Fibroblast of skin of left biceps (primary cell): ENCODE measurements at regions not wholly inside any gene's neighbourhood (a gene's known extent, or its start where the extent isn't known, plus 50 kb on each side); places are given as distances from the start of the nearest gene placed in this dataset.
"Not testable (repeated sequence)": the region's sequence is repeated elsewhere in the genome, so short reads cannot be mapped to it uniquely, and the experiment has no call there.

Experiments used
- DNase-seq, 2 experiments: peaks; one replicate each; pipeline ENCODE4 v3.0.0-alpha.2; 2013; ENCODE audit warnings: low read depth in 2 of 2

GRCh38 chr2:199558156-199558555 is 100.4 kb upstream of the SATB2 start:
- no peak for DNase-seq

GRCh38 chr2:199556527-199557285 is 99.0 kb upstream of the SATB2 start:
- no peak for DNase-seq

DNA sequence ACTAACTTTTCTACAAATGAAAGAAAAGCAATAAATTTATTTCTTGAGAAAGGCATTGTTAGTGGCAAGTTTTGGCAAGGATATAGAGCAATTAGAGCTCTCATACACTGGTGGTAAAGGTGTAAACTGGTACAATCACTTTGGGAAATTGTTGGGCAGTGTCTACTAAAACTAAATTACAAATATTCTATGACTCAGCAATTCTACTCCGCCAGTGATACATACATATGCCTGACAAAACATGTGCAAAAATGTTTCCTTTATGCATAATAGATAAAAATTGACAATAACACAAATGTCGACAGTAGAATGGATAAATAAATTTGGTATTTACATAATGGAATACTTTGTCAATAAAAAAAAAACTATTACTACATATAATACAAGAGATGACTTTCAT is 96.3 kb upstream of the SATB2 start:
- no peak for DNase-seq

- DNase-seq, result no peak
Observed at GRCh38 chr2:199552141-199552540, 94.4 kb upstream of the SATB2 start.

- DNase-seq, result no peak
Observed at GRCh38 chr2:199543606-199544172, 86.0 kb upstream of the SATB2 start.

- DNase-seq, result no peak
Observed at GRCh38 chr2:199535445-199536177, 77.9 kb upstream of the SATB2 start.

GRCh38 chr2:199533873-199534272 is 76.1 kb upstream of the SATB2 start:
- DNase-seq, result not testable (repeated sequence)

GRCh38 chr2:199527071-199527470 is 69.3 kb upstream of the SATB2 start:
- no peak for DNase-seq

DNA sequence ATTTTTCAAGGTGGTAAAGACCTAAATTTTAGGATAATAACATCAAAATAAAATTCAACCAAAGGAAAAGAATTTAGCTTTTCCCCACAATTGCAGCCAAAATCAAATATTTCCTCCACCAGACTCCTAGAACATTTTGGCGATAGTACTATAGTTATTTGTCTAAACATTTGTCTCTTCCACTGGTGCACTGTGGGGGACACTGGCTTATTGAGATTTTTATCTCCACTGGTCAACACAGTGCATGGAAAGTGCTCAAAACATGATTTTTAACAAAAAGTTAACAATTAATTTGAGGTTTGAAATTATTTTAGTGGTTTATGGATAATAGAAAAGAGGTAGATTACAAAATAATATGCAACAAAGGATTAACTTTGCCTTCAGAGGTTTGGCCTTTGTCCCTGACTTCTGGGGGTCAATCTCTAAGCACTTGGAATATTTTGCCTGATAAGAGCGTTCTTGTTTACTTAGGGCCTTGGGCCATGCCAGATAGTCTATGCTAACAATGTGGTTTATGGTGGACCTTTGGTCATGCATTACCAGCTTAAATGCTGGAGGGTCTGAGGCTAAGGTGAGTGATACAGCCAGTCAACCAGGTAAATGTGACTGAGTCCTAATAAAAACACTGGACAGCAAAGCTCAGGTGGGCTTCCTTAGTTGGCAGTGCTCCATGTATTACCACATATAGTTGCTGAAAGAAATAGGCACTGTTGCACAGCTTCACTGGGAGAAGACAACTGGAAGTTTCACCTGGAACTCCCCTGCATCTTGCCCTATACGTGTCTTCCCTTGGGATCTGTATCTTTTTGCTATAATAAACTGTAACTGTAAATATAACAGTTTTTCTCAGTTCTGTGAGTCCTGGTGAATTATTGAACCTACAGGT is 67.2 kb upstream of the SATB2 start:
- no peak for DNase-seq

DNA sequence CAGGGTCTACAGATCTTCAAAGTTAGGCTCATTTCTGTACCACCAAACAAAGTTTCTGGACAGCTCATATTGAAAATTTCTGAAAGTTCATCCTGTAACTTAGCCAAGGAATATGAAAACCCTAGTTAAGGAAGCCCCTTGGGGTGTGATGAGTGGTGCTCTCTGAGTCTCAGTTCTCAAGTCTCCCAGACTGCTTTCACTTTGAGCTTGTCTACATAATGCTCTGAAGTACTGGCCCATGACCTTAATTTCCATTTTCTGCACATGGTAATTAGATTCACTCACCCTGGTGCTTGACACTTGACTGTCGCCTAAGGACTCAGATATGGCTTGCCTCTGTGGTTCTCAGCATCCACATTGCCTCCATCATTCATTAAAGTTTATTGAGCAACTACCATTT is 51.7 kb upstream of the SATB2 start:
- no peak for DNase-seq
